Mucosa of descending colon (tissue), 3 donors: ENCODE measurements at regions not wholly inside any gene's neighbourhood (a gene's known extent, or its start where the extent isn't known, plus 50 kb on each side); places are given as distances from the start of the nearest gene placed in this dataset.
"Not testable (repeated sequence)": the region's sequence is repeated elsewhere in the genome, so short reads cannot be mapped to it uniquely, and the experiment has no call there.

Experiments
- ATAC-seq: fragments of 200-7000 bp; cut with Tn5 transposase; one replicate; pipeline ENCODE4 v1.9.1; 2020; ENCODE audit warnings: mild to moderate bottlenecking, moderate library complexity
- DNase-seq, 3 donors: peaks; one replicate each; pipeline ENCODE4 v3.0.0-alpha.2; 2020
- H3K36me3 ChIP-seq: fragments of 200-600 bp; one replicate; pipeline ENCODE4 v1.8.0; 2021; ENCODE audit warnings: low read depth, mild to moderate bottlenecking
- H3K4me1 ChIP-seq: fragments of 200-600 bp; one replicate; pipeline ENCODE4 v1.8.0; 2021; ENCODE audit warnings: low read depth, mild to moderate bottlenecking
- H3K4me3 ChIP-seq: fragments of 200-600 bp; one replicate; pipeline ENCODE4 v1.8.0; 2021; ENCODE audit warnings: mild to moderate bottlenecking
- H3K9me3 ChIP-seq: fragments of 200-600 bp; one replicate; pipeline ENCODE4 v1.8.0; 2021; ENCODE audit warnings: mild to moderate bottlenecking
- CTCF ChIP-seq: fragments of 200-600 bp; IDR thresholded peaks from one replicate; pipeline ENCODE4 v1.8.0; 2022; ENCODE audit warnings: antibody characterized with exemption, mild to moderate bottlenecking
- intact Hi-C, 2 donors: fragments of 100-400 bp; cut with DNase I in 1 of 2; cut with micrococcal nuclease in 1 of 2; formaldehyde crosslinking; loops; one replicate each; pipeline versions ENCODE4 v1.11.0 to v1.11.1; 2022; cut with DNase I, micrococcal nuclease
- donor health status: DM: no; HTN: no; CAD: no; lungs with moderate emphysema.
- donor health status: DM: no; HTN: no; CAD: no.
- donor health status: DM: no; HTN: yes; CAD: no.

- Histone ChIP-seq H3K4me1 (no peaks in the 10 kb centered on the region), H3K36me3 (no peaks in the 10 kb centered on the region), H3K4me3 (no peak overlapping the region), H3K9me3 (no peaks in the 10 kb centered on the region)
- intact Hi-C loops, result no loop called here
- no peak for DNase-seq
- no peak for ATAC-seq
- TF ChIP-seq CTCF, result no peak
These were observed 74.8 kb upstream of the TNP1 start for GRCh38 chr2:216934623-216935022.

- no peak overlapping the region for H3K4me3 ChIP-seq
- DNase-seq, result no peak
- intact Hi-C loops, result no loop called here
- no peaks in the 10 kb centered on the region for H3K4me1 ChIP-seq
- no peaks in the 10 kb centered on the region for H3K9me3 ChIP-seq
- TF ChIP-seq CTCF, result no peak
- no peak for ATAC-seq
- H3K36me3 ChIP-seq, result no peaks in the 10 kb centered on the region
These were observed 74.3 kb upstream of the TNP1 start for GRCh38 chr2:216934151-216934550.

GRCh38 chr2:216932863-216933548, 73.1 kb upstream of the TNP1 start:
- DNase-seq, result no peak
- intact Hi-C loops, result no loop called here
- ATAC-seq, result no peak
- Histone ChIP-seq H3K4me3 (no peak overlapping the region), H3K36me3 (no peaks in the 10 kb centered on the region), H3K9me3 (no peaks in the 10 kb centered on the region), H3K4me1 (no peaks in the 10 kb centered on the region)
- no peak for TF ChIP-seq CTCF

- ATAC-seq (no peak), DNase-seq (no peak)
- Histone ChIP-seq H3K4me3 (no peak overlapping the region), H3K4me1 (no peaks in the 10 kb centered on the region), H3K36me3 (no peaks in the 10 kb centered on the region), H3K9me3 (no peaks in the 10 kb centered on the region)
- intact Hi-C loops, result no loop called here
- no peak for TF ChIP-seq CTCF
These were observed 72.4 kb upstream of the TNP1 start for GRCh38 chr2:216932113-216932862.

- DNase-seq (no peak), ATAC-seq (no peak)
- H3K9me3 ChIP-seq, result no peaks in the 10 kb centered on the region
- no peaks in the 10 kb centered on the region for H3K36me3 ChIP-seq
- TF ChIP-seq CTCF, result no peak
- H3K4me1 ChIP-seq, result no peaks in the 10 kb centered on the region
- intact Hi-C loops, result no loop called here
- no peak overlapping the region for H3K4me3 ChIP-seq
These were observed 70.9 kb upstream of the TNP1 start for GRCh38 chr2:216930716-216931115.

GRCh38 chr2:216929338-216929737, 69.5 kb upstream of the TNP1 start:
- H3K36me3 ChIP-seq, ATAC-seq, H3K4me3 ChIP-seq, DNase-seq, H3K9me3 ChIP-seq, H3K4me1 ChIP-seq, intact Hi-C loops: not testable (repeated sequence)
